CD4-positive, alpha-beta T cell (primary cell): ENCODE measurements at regions not wholly inside any gene's neighbourhood (a gene's known extent, or its start where the extent isn't known, plus 50 kb on each side); places are given as distances from the start of the nearest gene placed in this dataset.

ENCODE experiments used
- ATAC-seq: fragments of 200-7000 bp; cut with Tn5 transposase; one replicate; pipeline ENCODE4 v1.10.0; 2022; ENCODE audit warnings: mild to moderate bottlenecking; ENCODE audit not compliant: poor library complexity
- CTCF ChIA-PET: fragments of 350-600 bp; sonication (Branson Sonifier 250); formaldehyde crosslinking; loops from one replicate; lab custom pipeline; 2021; ENCODE audit warnings: antibody characterized with exemption, inconsistent platforms; lab: Charles Lee
- POLR2A ChIA-PET: fragments of 350-600 bp; sonication (Branson Sonifier 250); formaldehyde crosslinking; loops from one replicate; lab custom pipeline; 2021; ENCODE audit warnings: antibody characterized with exemption, inconsistent platforms; lab: Charles Lee
- DNase-seq, 14 experiments: peaks; one replicate each; pipeline ENCODE4 v3.0.0-alpha.2; 2013 to 2020; ENCODE audit warnings: mixed read lengths in 2 of 14
- H3K27ac ChIP-seq, 2 donors: one replicate each; pipeline versions ENCODE4 v1.5.1 to v1.7.0; 2013; ENCODE audit warnings: low read length in 2 of 2, low read depth in 1 of 2, mild to moderate bottlenecking in 1 of 2
- H3K27me3 ChIP-seq, 2 experiments: 1 replicate in 1 of 2; 2 replicates in 1 of 2; pipeline versions ENCODE4 v1.6.1 to v1.7.0; 2013; ENCODE audit warnings: low read length in 2 of 2, control low read depth in 1 of 2, mild to moderate bottlenecking in 1 of 2, moderate library complexity in 1 of 2; ENCODE audit not compliant: insufficient read depth in 2 of 2, control insufficient read depth in 1 of 2
- H3K36me3 ChIP-seq: one replicate; pipeline ENCODE4 v1.6.1; 2013; ENCODE audit warnings: low read length, control low read depth; ENCODE audit not compliant: insufficient read depth
- H3K4me1 ChIP-seq: one replicate; pipeline ENCODE4 v1.6.1; 2013; ENCODE audit warnings: low read length, control low read depth; ENCODE audit not compliant: insufficient read depth
- H3K4me3 ChIP-seq: one replicate; pipeline ENCODE4 v1.5.1; 2013; ENCODE audit warnings: mild to moderate bottlenecking, low read length, moderate library complexity
- H3K9me3 ChIP-seq, 2 experiments: 1 replicate in 1 of 2; 2 replicates in 1 of 2; pipeline versions ENCODE4 v1.6.1 to v1.7.0; 2013; ENCODE audit warnings: low read length in 2 of 2, mild to moderate bottlenecking in 2 of 2, control low read depth in 1 of 2, moderate library complexity in 1 of 2; ENCODE audit not compliant: control insufficient read depth in 1 of 2, insufficient read depth in 1 of 2
- H3K27ac Mint-ChIP-seq: one replicate; pipeline ENCODE4 v1.8.0; 2020; ENCODE audit warnings: mixed read lengths
- H3K27me3 Mint-ChIP-seq: one replicate; pipeline ENCODE4 v1.8.0; 2021; ENCODE audit warnings: mixed read lengths
- H3K36me3 Mint-ChIP-seq: one replicate; pipeline ENCODE4 v1.8.0; 2021; ENCODE audit warnings: low read depth, mixed read lengths
- H3K4me1 Mint-ChIP-seq: one replicate; pipeline ENCODE4 v1.8.0; 2021; ENCODE audit warnings: low read depth, mixed read lengths
- H3K4me3 Mint-ChIP-seq: one replicate; pipeline ENCODE4 v1.8.0; 2020; ENCODE audit warnings: mild to moderate bottlenecking, mixed read lengths
- H3K9me3 Mint-ChIP-seq: one replicate; pipeline ENCODE4 v1.8.0; 2020; ENCODE audit warnings: mixed read lengths
- CTCF ChIP-seq: fragments of 200-600 bp; IDR thresholded peaks from one replicate; pipeline ENCODE4 v1.8.0; 2022; ENCODE audit warnings: antibody characterized with exemption, mild to moderate bottlenecking
- intact Hi-C, 2 experiments: fragments of 100-400 bp; cut with DNase I in 1 of 2; cut with micrococcal nuclease in 1 of 2; formaldehyde crosslinking; loops; one replicate each; pipeline versions ENCODE4 v1.15.1 to v1.9.0; 2023 to 2025; cut with DNase I, micrococcal nuclease

- Mint-ChIP-seq H3K4me1 (no peaks in the 10 kb centered on the region), H3K4me3 (no peak overlapping the region), H3K27ac (no peak overlapping the region), H3K36me3 (no peaks in the 10 kb centered on the region), H3K9me3 (peaks cover 2% of the 10 kb centered on the region), H3K27me3 (peaks cover 21% of the 10 kb centered on the region)
- H3K4me1 ChIP-seq = no peaks in the 10 kb centered on the region
- H3K36me3 ChIP-seq = no peaks in the 10 kb centered on the region
- H3K27ac ChIP-seq = no peak overlapping the region
- ChIA-PET POLR2A (no interaction called here), CTCF (no interaction called here)
- H3K4me3 ChIP-seq = no peak overlapping the region
- TF ChIP-seq CTCF = no peak
- DNase-seq = no peak
- no peak for ATAC-seq
- intact Hi-C loops = no loop called here
- H3K27me3 ChIP-seq = peaks cover 4 to 11% of the 10 kb centered on the region in 2 experiments
- H3K9me3 ChIP-seq = peaks cover 0 to 4% of the 10 kb centered on the region in 2 experiments
These were observed 68.3 kb upstream of the MRPS9 start for GRCh38 chr2:104969564-104969963.

- Histone ChIP-seq H3K9me3 (no peaks in the 10 kb centered on the region), H3K36me3 (no peaks in the 10 kb centered on the region), H3K27me3 (no peaks in the 10 kb centered on the region), H3K4me3 (no peak overlapping the region), H3K27ac (no peak overlapping the region), H3K4me1 (no peaks in the 10 kb centered on the region)
- no peaks in the 10 kb centered on the region for H3K27me3 Mint-ChIP-seq
- ATAC-seq (no peak), DNase-seq (no peak)
- H3K27ac Mint-ChIP-seq = no peak overlapping the region
- no peaks in the 10 kb centered on the region for H3K36me3 Mint-ChIP-seq
- no peak overlapping the region for H3K4me3 Mint-ChIP-seq
- no peak for TF ChIP-seq CTCF
- intact Hi-C loops = no loop called here
- ChIA-PET CTCF (no interaction called here), POLR2A (no interaction called here)
- no peaks in the 10 kb centered on the region for H3K9me3 Mint-ChIP-seq
- H3K4me1 Mint-ChIP-seq = peaks cover 9% of the 10 kb centered on the region
These were observed 62.5 kb upstream of the MRPS9 start for GRCh38 chr2:104975371-104975770.

- H3K36me3 ChIP-seq = no peaks in the 10 kb centered on the region
- no peak for DNase-seq
- no peak overlapping the region for H3K4me3 ChIP-seq
- ATAC-seq = no peak
- no peaks in the 10 kb centered on the region for H3K9me3 ChIP-seq
- no peak overlapping the region for H3K27ac Mint-ChIP-seq
- H3K4me1 Mint-ChIP-seq = peaks cover 9% of the 10 kb centered on the region
- no peak overlapping the region for H3K27ac ChIP-seq
- no peaks in the 10 kb centered on the region for H3K4me1 ChIP-seq
- CTCF ChIA-PET = no interaction called here
- H3K27me3 ChIP-seq = no peaks in the 10 kb centered on the region
- no peaks in the 10 kb centered on the region for H3K27me3 Mint-ChIP-seq
- POLR2A ChIA-PET = no interaction called here
- H3K9me3 Mint-ChIP-seq = no peaks in the 10 kb centered on the region
- intact Hi-C loops = no loop called here
- TF ChIP-seq CTCF = no peak
- no peak overlapping the region for H3K4me3 Mint-ChIP-seq
- no peaks in the 10 kb centered on the region for H3K36me3 Mint-ChIP-seq
These were observed 62.0 kb upstream of the MRPS9 start for GRCh38 chr2:104975851-104976250.
